ENCODE measurements at regions not wholly inside any gene's neighbourhood (a gene's known extent, or its start where the extent isn't known, plus 50 kb on each side); places are given as distances from the start of the nearest gene placed in this dataset.

DNA sequence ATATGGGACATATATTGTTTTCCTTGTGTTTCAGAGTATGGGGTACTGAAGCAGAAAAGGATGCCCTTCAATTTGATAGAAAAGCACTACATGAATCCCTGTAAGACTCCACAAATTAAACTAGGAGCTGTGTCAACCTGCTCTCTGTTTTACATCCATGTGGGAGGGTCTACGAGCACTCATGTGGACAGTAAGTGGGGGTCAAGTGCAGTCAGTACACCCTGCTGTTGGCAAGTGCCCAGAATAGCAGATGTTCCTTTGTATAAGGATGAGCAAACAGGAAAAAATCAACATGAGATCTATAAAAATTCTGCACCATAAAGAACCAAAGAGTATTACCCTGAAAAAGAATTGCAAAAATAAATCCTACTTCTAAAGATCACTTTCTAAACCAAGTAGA is 659.9 kb downstream of the SI start:
- TF ChIP-seq, protein P1, sequence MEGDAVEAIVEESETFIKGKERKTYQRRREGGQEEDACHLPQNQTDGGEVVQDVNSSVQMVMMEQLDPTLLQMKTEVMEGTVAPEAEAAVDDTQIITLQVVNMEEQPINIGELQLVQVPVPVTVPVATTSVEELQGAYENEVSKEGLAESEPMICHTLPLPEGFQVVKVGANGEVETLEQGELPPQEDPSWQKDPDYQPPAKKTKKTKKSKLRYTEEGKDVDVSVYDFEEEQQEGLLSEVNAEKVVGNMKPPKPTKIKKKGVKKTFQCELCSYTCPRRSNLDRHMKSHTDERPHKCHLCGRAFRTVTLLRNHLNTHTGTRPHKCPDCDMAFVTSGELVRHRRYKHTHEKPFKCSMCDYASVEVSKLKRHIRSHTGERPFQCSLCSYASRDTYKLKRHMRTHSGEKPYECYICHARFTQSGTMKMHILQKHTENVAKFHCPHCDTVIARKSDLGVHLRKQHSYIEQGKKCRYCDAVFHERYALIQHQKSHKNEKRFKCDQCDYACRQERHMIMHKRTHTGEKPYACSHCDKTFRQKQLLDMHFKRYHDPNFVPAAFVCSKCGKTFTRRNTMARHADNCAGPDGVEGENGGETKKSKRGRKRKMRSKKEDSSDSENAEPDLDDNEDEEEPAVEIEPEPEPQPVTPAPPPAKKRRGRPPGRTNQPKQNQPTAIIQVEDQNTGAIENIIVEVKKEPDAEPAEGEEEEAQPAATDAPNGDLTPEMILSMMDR (IDR thresholded peaks at IDR 0.05 in 2 of 3, conservative IDR thresholded peaks at IDR 0.05 in 1 of 3; ENCODE audit: insufficient read depth in 2 of 3, low read depth in 1 of 3, low read length in 3 of 3) = no peak
- no peak for TF ChIP-seq FOXP1 (CRISPR knock-in tag; IDR thresholded peaks at IDR 0.05)
- no peak for TF ChIP-seq MYC (IDR thresholded peaks at IDR 0.05; ENCODE audit: low read depth, low read length)
- TF ChIP-seq MYC (CRISPR knock-in tag; IDR thresholded peaks at IDR 0.05; ENCODE audit: borderline replicate concordance, low read depth) = no peak
- no peak for TF ChIP-seq POLR2AphosphoS2 (IDR thresholded peaks at IDR 0.05; ENCODE audit: low read length)
